Tibial nerve (tissue), 4 donors: ENCODE measurements at regions not wholly inside any gene's neighbourhood (a gene's known extent, or its start where the extent isn't known, plus 50 kb on each side); places are given as distances from the start of the nearest gene placed in this dataset.

Experiments
- DNase-seq, 2 donors: peaks; one replicate each; pipeline ENCODE4 v3.0.0-alpha.2; 2019; ENCODE audit warnings: low spot score in 2 of 2
- H3K27ac ChIP-seq, 4 donors: fragments of 200-600 bp; sonication (generic) in 3 of 4; one replicate each; pipeline ENCODE4 v1.5.1; 2017 to 2019; ENCODE audit warnings: mild to moderate bottlenecking in 1 of 4
- H3K27me3 ChIP-seq, 2 donors: fragments of 200-600 bp; sonication (generic) in 1 of 2; one replicate each; pipeline versions ENCODE4 v1.5.1 to v1.6.0; 2017 to 2019
- H3K36me3 ChIP-seq, 3 donors: fragments of 200-600 bp; sonication (generic); one replicate each; pipeline ENCODE4 v1.5.1; 2018 to 2019
- H3K4me1 ChIP-seq, 4 donors: fragments of 200-600 bp; sonication (generic) in 3 of 4; one replicate each; pipeline ENCODE4 v1.5.1; 2017 to 2019
- H3K4me3 ChIP-seq, 4 donors: fragments of 200-600 bp; sonication (generic) in 3 of 4; one replicate each; pipeline ENCODE4 v1.5.1; 2017 to 2019; ENCODE audit warnings: mild to moderate bottlenecking in 1 of 4, moderate library complexity in 1 of 4
- H3K9me3 ChIP-seq, 4 donors: fragments of 200-600 bp; sonication (generic) in 3 of 4; one replicate each; pipeline ENCODE4 v1.5.1; 2017 to 2019
- EP300 ChIP-seq, 2 donors: sonication (generic); formaldehyde crosslinking; IDR thresholded peaks; one replicate each; pipeline ENCODE4 v1.6.1; 2017; ENCODE audit warnings: antibody characterized with exemption in 2 of 2, mild to moderate bottlenecking in 1 of 2
- POLR2A ChIP-seq, 2 donors: fragments of 450-650 bp; IDR thresholded peaks; one replicate each; pipeline ENCODE4 v1.6.1; 2017; ENCODE audit warnings: antibody characterized with exemption in 2 of 2, mild to moderate bottlenecking in 2 of 2, moderate library complexity in 2 of 2
- WGBS, 2 donors: methylation state at CpG; one replicate each; pipeline ENCODE4 v1.1.5; 2018; 5-methylcytosine and 5-hydroxymethylcytosine counted together
- TF ChIP-seq, protein P1 (sequence below), 5 experiments: fragments of 200-600 bp in 3 of 5; fragments of 450-650 bp in 2 of 5; sonication (generic) in 3 of 5; IDR thresholded peaks; one replicate each; pipeline ENCODE4 v1.5.1; 2016 to 2019; ENCODE audit warnings: antibody characterized with exemption in 5 of 5, mild to moderate bottlenecking in 3 of 5, moderate library complexity in 2 of 5

DNA sequence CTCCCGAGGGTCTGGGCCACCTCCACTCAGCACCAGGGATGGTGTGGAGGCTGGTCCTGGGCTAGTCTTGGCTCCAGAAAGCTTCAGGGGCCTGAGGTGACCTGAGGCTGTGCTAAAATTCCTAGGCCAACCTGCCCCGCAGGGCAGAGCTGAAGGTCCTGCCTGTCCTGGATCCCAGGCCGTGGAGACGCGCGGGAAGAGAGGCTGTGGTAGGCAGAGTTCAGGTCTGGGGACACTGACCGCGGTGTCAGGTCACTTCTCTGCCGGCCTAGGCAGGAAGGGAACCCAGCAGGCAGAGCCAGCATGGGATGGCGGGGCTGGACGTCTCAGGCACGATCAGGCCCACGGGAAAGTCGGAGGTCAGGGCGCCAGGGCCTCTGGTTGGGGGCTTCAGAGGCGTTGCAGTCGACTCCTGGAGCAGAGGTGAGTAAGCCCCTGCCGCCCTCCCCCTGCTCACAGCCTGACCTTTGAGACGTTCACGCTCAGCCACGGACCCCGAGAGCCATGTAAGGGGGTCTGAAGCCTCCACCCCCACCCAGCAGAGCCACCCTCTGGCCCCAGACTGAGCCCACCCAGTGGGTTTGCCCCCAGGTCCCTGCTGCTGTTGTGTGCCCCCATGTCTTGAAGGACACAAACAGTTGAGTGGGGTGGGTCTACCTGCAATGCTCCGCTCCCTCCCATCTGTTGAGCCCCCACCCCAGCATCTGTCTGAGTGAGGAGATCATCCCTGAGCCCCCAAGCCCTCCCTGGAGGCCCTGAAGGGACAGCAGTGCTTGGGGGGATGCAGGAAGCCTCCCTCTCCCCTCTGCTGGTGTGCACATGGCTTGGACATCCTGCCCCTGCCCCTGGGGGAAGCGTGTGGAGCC, 142.7 kb downstream of the KIF26A start:
- Histone ChIP-seq H3K36me3 (no peaks in the 10 kb centered on the region), H3K4me3 (no peak overlapping the region), H3K27ac (no peak overlapping the region), H3K4me1 (no peaks in the 10 kb centered on the region), H3K9me3 (no peaks in the 10 kb centered on the region), H3K27me3 (peaks cover 0 to 22% of the 10 kb centered on the region in 2 donors)
- no peak for DNase-seq
- TF ChIP-seq, protein P1, sequence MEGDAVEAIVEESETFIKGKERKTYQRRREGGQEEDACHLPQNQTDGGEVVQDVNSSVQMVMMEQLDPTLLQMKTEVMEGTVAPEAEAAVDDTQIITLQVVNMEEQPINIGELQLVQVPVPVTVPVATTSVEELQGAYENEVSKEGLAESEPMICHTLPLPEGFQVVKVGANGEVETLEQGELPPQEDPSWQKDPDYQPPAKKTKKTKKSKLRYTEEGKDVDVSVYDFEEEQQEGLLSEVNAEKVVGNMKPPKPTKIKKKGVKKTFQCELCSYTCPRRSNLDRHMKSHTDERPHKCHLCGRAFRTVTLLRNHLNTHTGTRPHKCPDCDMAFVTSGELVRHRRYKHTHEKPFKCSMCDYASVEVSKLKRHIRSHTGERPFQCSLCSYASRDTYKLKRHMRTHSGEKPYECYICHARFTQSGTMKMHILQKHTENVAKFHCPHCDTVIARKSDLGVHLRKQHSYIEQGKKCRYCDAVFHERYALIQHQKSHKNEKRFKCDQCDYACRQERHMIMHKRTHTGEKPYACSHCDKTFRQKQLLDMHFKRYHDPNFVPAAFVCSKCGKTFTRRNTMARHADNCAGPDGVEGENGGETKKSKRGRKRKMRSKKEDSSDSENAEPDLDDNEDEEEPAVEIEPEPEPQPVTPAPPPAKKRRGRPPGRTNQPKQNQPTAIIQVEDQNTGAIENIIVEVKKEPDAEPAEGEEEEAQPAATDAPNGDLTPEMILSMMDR (IDR thresholded peaks at IDR 0.05), result no peak
- TF ChIP-seq EP300 (IDR thresholded peaks at IDR 0.05), result no peak
- TF ChIP-seq POLR2A (IDR thresholded peaks at IDR 0.05), result no peak
- 69 to 76% methylated on average over 19 to 22 of the region's 24 CpGs for WGBS, 2 donors

DNA sequence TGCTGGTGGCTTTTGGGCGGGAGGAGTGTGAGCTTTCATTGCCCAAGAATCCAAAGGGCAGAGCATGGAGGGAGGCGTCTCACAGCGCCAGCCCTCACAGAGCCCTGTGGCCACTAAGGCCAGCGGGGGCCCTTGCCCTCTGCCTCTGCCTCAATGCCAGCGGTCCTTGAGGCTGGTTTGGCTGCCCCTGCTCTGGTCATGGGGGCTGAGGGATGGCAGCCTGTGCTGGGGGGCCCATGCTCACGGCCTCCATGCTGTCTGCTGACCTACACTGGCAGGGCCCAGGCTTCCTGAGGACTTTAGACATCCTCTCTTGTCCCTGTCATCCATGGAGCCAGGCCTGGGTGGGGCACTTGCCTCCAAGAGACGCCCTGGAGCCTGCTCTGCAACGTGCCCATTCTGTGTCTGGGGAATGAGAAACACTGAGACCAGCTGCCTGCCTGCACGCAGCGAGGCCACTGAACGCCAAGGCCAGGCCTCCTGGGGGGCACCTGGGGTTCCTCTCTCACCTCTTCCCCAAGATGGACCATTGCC, 143.4 kb downstream of the KIF26A start:
- TF ChIP-seq EP300 (IDR thresholded peaks at IDR 0.05) (no peak), POLR2A (IDR thresholded peaks at IDR 0.05) (no peak)
- TF ChIP-seq, protein P1 (IDR thresholded peaks at IDR 0.05), result no peak
- DNase-seq, result no peak

DNA sequence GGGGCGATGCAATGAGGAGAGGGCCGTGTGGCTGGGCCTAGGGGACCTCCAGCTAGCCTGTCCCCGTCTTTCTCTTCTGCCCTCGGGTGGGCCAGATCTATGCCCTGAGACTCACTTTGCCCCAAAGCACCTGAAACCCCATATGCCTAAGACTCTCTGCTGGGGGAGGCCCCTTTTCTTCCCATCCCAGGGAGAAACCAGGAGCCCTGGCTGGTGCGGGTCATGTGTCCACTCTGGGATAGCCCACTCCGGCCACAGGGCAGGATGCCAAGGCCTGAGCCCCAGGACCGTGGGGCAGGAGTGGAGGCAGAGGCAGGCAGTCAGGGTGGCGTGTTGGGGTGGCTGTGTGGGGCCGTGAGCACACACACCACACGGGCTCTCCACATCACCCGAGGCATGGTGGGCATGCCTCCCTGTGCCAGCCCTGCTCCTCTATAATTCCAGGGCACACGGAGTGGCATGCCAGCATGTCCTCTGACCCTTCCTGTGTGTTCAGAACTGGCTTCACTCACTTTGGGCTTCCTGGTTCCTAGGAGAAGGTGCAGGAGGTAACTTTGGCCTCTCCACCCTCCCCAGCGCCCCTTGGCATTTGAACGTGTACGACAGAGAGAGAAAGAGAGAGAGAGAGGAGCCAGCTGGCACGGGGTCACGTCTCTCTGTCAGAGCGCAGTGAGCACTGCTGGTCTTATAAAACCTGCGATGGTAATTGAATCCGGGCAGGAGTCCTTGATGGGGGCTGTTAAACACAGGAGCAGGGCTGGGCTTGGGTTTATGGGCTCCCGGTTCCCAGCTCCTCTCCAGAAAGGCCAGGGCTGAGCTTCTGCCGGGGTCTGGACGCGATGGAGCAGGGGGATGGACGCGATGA, 144.2 kb downstream of the KIF26A start:
- H3K27me3 ChIP-seq, result peaks cover 0 to 15% of the 10 kb centered on the region in 2 donors
- DNase-seq, result peak in 1 of 2 donors; percentile 3
- 45 to 49% methylated on average over 16 to 26 of the region's 26 CpGs for WGBS, 2 donors
- no peaks in the 10 kb centered on the region for H3K36me3 ChIP-seq
- TF ChIP-seq POLR2A (IDR thresholded peaks at IDR 0.05), result no peak
- no peak for TF ChIP-seq EP300 (IDR thresholded peaks at IDR 0.05)
- TF ChIP-seq, protein P1 (IDR thresholded peaks at IDR 0.05), result no peak
- H3K9me3 ChIP-seq, result no peaks in the 10 kb centered on the region
- no peak overlapping the region for H3K27ac ChIP-seq
- H3K4me3 ChIP-seq, result no peak overlapping the region
- H3K4me1 ChIP-seq, result no peaks in the 10 kb centered on the region

More for the DNA sequence above, 143.4 kb downstream of the KIF26A start:
- Histone ChIP-seq H3K36me3 (no peaks in the 10 kb centered on the region), H3K4me1 (no peaks in the 10 kb centered on the region), H3K4me3 (no peak overlapping the region), H3K27ac (no peak overlapping the region), H3K9me3 (no peaks in the 10 kb centered on the region), H3K27me3 (peaks cover 0 to 22% of the 10 kb centered on the region in 2 donors)
- WGBS, 2 donors, result 61 to 80% methylated on average over 5 to 8 of the region's 11 CpGs

DNA sequence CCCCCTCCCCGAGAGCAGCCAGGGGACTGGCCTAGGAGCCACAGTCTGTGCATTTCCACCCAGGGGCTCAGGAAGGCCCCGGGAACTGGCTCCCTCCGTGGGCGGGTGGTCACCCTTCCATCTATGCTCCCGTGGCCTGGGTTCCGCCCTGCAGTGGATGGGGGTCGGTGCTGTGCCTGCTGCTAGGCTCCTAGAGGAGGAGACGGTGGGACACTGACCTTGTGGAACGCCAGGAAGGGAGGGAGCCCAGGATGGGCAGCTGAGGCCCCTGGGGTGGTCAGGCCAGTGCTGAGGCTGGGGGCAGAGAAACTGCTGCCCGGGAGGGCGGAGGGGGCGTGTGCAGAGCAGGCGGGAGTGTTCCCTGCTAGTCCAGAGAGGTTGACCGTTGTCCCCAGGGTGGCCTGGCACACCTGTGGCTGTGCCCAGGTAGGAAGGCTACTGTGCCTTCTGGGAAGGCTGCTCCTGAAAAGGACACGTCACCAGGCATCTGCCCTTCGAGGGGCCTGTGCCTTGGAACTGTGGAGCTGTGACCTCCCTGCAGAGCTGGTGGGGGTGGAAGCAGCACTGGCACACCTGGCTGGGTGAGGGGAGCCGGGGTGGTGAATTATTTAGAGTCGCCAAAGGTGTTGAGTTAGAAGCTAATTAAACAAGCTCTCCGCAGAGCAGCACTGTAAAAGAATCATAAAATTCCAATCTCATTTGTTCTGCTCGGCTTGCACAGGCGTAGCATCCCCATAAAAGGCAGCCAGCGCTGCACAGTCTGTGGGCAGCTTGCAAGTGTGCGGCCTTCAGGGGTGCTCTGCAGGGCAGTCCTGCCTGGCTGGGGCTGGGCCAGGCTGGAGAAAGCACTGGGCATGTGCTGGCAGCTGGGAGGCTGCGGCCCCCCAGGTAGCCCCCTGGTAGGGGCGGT, 145.1 kb downstream of the KIF26A start:
- DNase-seq, result no peak

More for the DNA sequence above, 145.1 kb downstream of the KIF26A start:
- TF ChIP-seq EP300 (IDR thresholded peaks at IDR 0.05) (no peak), POLR2A (IDR thresholded peaks at IDR 0.05) (no peak)
- TF ChIP-seq, protein P1 (IDR thresholded peaks at IDR 0.05), result no peak
- 48 to 61% methylated on average over 22 of the region's 25 CpGs for WGBS, 2 donors
- H3K9me3 ChIP-seq, result no peaks in the 10 kb centered on the region
- no peaks in the 10 kb centered on the region for H3K4me1 ChIP-seq
- H3K27me3 ChIP-seq, result peaks cover 0 to 9% of the 10 kb centered on the region in 2 donors
- H3K36me3 ChIP-seq, result no peaks in the 10 kb centered on the region
- H3K4me3 ChIP-seq, result no peak overlapping the region
- no peak overlapping the region for H3K27ac ChIP-seq
